Common myeloid progenitor, CD34-positive (primary cell): ENCODE measurements at regions not wholly inside any gene's neighbourhood (a gene's known extent, or its start where the extent isn't known, plus 50 kb on each side); places are given as distances from the start of the nearest gene placed in this dataset.
"Not testable (repeated sequence)": the region's sequence is repeated elsewhere in the genome, so short reads cannot be mapped to it uniquely, and the experiment has no call there.

Experiments used
- CTCF ChIA-PET: fragments of 350-600 bp; sonication (Branson Sonifier 250); formaldehyde crosslinking; loops from one replicate; lab custom pipeline; 2021; ENCODE audit warnings: antibody characterized with exemption; lab: Charles Lee
- POLR2A ChIA-PET: fragments of 350-600 bp; sonication (Branson Sonifier 250); formaldehyde crosslinking; loops from one replicate; lab custom pipeline; 2021; ENCODE audit warnings: antibody characterized with exemption; lab: Charles Lee
- DNase-seq, 3 donors: peaks; one replicate each; pipeline versions ENCODE4 v3.0.0 to v3.0.0-alpha.2; 2013
- H3K27ac ChIP-seq, 2 experiments: 1 replicate in 1 of 2; 2 replicates in 1 of 2; pipeline ENCODE4 v1.7.0; 2013; ENCODE audit warnings: inconsistent platforms in 2 of 2, low read length in 2 of 2, mild to moderate bottlenecking in 2 of 2, low read depth in 1 of 2, moderate library complexity in 1 of 2; ENCODE audit not compliant: severe bottlenecking in 2 of 2, insufficient read depth in 1 of 2, poor library complexity in 1 of 2
- H3K27me3 ChIP-seq, 5 experiments: replicated peaks in 2 of 5; 1 replicate in 3 of 5; 2 replicates in 2 of 5; pipeline versions ENCODE4 v1.6.1 to v1.7.0; 2013; ENCODE audit warnings: low read length in 4 of 5, mild to moderate bottlenecking in 2 of 5, moderate library complexity in 2 of 5, inconsistent platforms in 1 of 5; ENCODE audit not compliant: insufficient read depth in 5 of 5, control insufficient read depth in 4 of 5
- H3K36me3 ChIP-seq, 4 experiments: 1 replicate in 2 of 4; 2 replicates in 2 of 4; pipeline versions ENCODE4 v1.6.1 to v1.7.0; 2013; ENCODE audit warnings: low read length in 3 of 4, control low read depth in 1 of 4, mild to moderate bottlenecking in 1 of 4; ENCODE audit not compliant: control insufficient read depth in 4 of 4, insufficient read depth in 4 of 4
- H3K4me1 ChIP-seq, 4 experiments: 1 replicate in 3 of 4; 2 replicates in 1 of 4; pipeline versions ENCODE4 v1.6.1 to v1.7.1; 2013; ENCODE audit warnings: low read length in 3 of 4, mild to moderate bottlenecking in 3 of 4, control low read depth in 1 of 4, inconsistent platforms in 1 of 4, moderate library complexity in 1 of 4; ENCODE audit not compliant: control insufficient read depth in 4 of 4, insufficient read depth in 4 of 4; ENCODE audit errors: control extremely low read depth in 1 of 4
- H3K4me3 ChIP-seq, 7 experiments: 1 replicate in 4 of 7; 2 replicates in 3 of 7; pipeline versions ENCODE4 v1.5.1 to v1.7.0; 2013; ENCODE audit warnings: mild to moderate bottlenecking in 7 of 7, low read length in 6 of 7, moderate library complexity in 6 of 7, inconsistent platforms in 2 of 7, low read depth in 2 of 7, control low read depth in 1 of 7; ENCODE audit not compliant: insufficient read depth in 4 of 7, control insufficient read depth in 1 of 7; ENCODE audit errors: extremely low read depth in 1 of 7
- H3K9me3 ChIP-seq, 5 experiments: 1 replicate in 4 of 5; 2 replicates in 1 of 5; pipeline versions ENCODE4 v1.6.1 to v1.7.1; 2013; ENCODE audit warnings: low read length in 4 of 5, mild to moderate bottlenecking in 2 of 5, inconsistent platforms in 1 of 5, low read depth in 1 of 5, moderate library complexity in 1 of 5; ENCODE audit not compliant: control insufficient read depth in 4 of 5, insufficient read depth in 2 of 5; ENCODE audit errors: control extremely low read depth in 1 of 5
- WGBS: methylation state at CpG from one replicate; pipeline ENCODE4 v1.1.5; 2013; ENCODE audit not compliant: insufficient coverage; 5-methylcytosine and 5-hydroxymethylcytosine counted together

- Histone ChIP-seq H3K27ac (no peak overlapping the region), H3K4me1 (no peaks in the 10 kb centered on the region), H3K9me3 (no peaks in the 10 kb centered on the region), H3K4me3 (no peak overlapping the region), H3K36me3 (no peaks in the 10 kb centered on the region), H3K27me3 (no peaks in the 10 kb centered on the region)
- ChIA-PET POLR2A (no interaction called here), CTCF (interaction anchor here (0.7 kb wide), 1 partner anchor 26 kb away, joined by 4 read pairs; no protein-coding TSS in a partner anchor)
- WGBS: 86% methylated on average over 1 of the region's 2 CpGs
- DNase-seq: no peak
Measured at GRCh38 chr10:80025281-80025680, 53.2 kb upstream of the TMEM254 start.

- DNase-seq, H3K4me1 ChIP-seq, POLR2A ChIA-PET, H3K27ac ChIP-seq, CTCF ChIA-PET, H3K4me3 ChIP-seq, H3K36me3 ChIP-seq, H3K9me3 ChIP-seq, H3K27me3 ChIP-seq: not testable (repeated sequence)
- 100% methylated on average over 1 of the region's 7 CpGs for WGBS
Measured at GRCh38 chr10:80022408-80023001, 56.0 kb upstream of the TMEM254 start.

GRCh38 chr10:80018406-80018984, 60.0 kb upstream of the TMEM254 start:
- H3K27me3 ChIP-seq, H3K9me3 ChIP-seq, H3K36me3 ChIP-seq, H3K4me1 ChIP-seq, CTCF ChIA-PET, H3K27ac ChIP-seq, H3K4me3 ChIP-seq, DNase-seq: not testable (repeated sequence)
- WGBS: 89% methylated on average over 3 of the region's 6 CpGs
- POLR2A ChIA-PET: interaction anchor here (0.5 kb wide), 1 partner anchor 11 kb away, joined by 3 read pairs; no protein-coding TSS in a partner anchor

- H3K27me3 ChIP-seq, H3K4me1 ChIP-seq, DNase-seq, H3K27ac ChIP-seq, H3K36me3 ChIP-seq, H3K9me3 ChIP-seq, H3K4me3 ChIP-seq, POLR2A ChIA-PET: not testable (repeated sequence)
- 94% methylated on average over 6 of the region's 8 CpGs for WGBS
- CTCF ChIA-PET: interaction anchor here (0.6 kb wide), 1 partner anchor 20 kb away, joined by 3 read pairs; no protein-coding TSS in a partner anchor
Measured at GRCh38 chr10:80017186-80017585, 61.3 kb upstream of the TMEM254 start.

DNA sequence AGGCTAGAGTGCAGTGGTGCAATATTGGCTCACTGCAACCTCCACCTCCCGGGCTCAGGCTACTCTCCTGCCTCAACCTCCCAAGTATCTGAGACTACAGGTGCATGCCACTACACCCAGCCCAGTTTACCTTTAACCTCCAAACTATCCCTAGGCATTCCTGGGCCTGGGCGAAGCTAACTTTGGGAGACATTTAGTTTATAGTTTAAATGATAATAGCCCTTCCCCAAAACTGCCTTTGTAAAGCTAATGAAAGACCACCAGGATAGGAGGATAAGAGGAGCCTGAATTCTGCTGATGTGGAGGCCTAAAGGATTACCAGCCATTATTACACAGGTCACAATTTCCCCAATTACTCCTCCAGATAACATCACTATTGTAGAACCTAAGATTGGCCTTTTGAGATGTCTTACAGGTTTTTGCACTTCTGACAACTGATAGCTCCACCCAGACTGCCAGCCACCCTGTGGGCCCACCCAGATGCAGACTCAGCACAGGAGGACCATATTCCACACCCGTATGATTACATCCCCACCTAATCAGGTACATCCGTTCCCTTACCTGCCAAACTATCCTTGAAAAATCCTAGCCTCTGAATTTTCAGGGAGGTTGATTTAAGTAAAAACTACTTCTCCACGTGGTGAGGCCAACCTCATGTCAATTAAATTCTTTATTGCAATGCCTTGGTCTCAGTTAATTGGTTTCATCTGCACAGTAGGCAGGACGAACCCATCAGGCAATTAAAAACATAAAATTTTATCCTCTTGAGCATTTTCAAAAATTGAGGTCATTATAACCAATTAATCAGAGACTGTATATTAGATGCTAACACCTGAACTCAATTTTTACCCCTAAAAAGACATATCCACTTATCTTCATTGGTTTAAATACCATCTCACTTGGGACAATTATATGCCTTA, 62.3 kb upstream of the TMEM254 start:
- ChIA-PET POLR2A (no interaction called here), CTCF (no interaction called here)
- Histone ChIP-seq H3K4me1 (no peaks in the 10 kb centered on the region), H3K9me3 (no peaks in the 10 kb centered on the region), H3K27ac (no peak overlapping the region), H3K4me3 (no peak overlapping the region), H3K36me3 (no peaks in the 10 kb centered on the region), H3K27me3 (no peaks in the 10 kb centered on the region)
- DNase-seq: no peak
- WGBS: 89% methylated on average over 5 of the region's 6 CpGs

DNA sequence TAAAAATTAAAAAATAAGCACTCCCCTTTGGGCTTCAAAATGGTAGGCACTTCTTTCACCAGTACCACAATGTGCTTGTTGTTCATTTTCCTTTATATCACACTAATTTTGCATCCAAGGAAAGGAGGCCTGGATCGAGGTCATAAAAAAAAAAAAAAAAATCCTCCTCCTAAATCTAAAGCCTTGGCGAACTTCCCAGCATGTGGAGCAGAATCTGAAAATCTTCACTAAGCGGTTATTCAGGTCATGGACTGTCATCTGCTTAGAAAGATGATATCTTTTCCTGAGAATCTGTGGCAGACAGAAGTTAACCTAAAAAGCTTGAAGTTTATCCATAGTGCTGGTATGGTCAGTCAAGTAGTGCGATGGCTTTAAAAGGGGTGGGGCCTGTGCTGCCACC, 64.2 kb upstream of the SFTPD start:
- H3K4me1 ChIP-seq, H3K4me3 ChIP-seq, POLR2A ChIA-PET, H3K36me3 ChIP-seq, CTCF ChIA-PET, H3K27me3 ChIP-seq, DNase-seq, H3K27ac ChIP-seq, H3K9me3 ChIP-seq: not testable (repeated sequence)
- WGBS: 100% methylated on average over 2 of the region's 4 CpGs

DNA sequence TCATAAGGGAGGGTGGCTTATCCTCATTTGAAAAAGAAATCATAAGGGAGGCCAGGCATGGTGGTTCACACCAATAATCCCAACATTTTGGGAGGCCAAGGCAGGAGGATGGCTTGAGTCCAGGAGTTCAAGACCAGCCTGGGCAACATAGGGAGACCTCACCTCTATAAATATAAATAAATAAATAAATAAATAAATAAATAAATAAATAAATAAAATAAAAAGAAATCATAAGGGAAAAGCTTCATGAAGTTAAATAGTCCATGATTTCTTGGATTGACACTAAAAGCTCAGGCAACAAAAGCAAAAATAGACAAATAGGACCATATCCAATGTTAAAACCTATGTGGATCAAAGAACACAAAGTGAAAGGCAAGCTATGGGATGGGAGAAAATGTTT, 62.2 kb upstream of the SFTPD start:
- DNase-seq, H3K36me3 ChIP-seq, H3K9me3 ChIP-seq, H3K4me3 ChIP-seq, H3K4me1 ChIP-seq, CTCF ChIA-PET, H3K27ac ChIP-seq, POLR2A ChIA-PET, H3K27me3 ChIP-seq: not testable (repeated sequence)
